AG04449 (cell line): ENCODE measurements at regions not wholly inside any gene's neighbourhood (a gene's known extent, or its start where the extent isn't known, plus 50 kb on each side); places are given as distances from the start of the nearest gene placed in this dataset.
"Not testable (repeated sequence)": the region's sequence is repeated elsewhere in the genome, so short reads cannot be mapped to it uniquely, and the experiment has no call there.

Experiments used
- CTCF ChIA-PET: fragments of 350-600 bp; formaldehyde crosslinking; extraction: SDS; loops from one replicate; lab custom pipeline; 2021; ENCODE audit warnings: antibody characterized with exemption; lab: Yijun Ruan, JAX
- POLR2A ChIA-PET: fragments of 400-600, 350-600 bp; formaldehyde crosslinking; extraction: SDS; loops from one replicate; lab custom pipeline; 2020; ENCODE audit warnings: antibody characterized with exemption, inconsistent platforms; lab: Yijun Ruan, JAX
- DNase-seq: peaks from one replicate; pipeline ENCODE4 v3.0.0-alpha.2; 2010; ENCODE audit warnings: low read depth, low spot score
- H3K4me3 ChIP-seq: 2 replicates; pipeline ENCODE4 v1.5.1; 2011; ENCODE audit warnings: low read depth, mild to moderate bottlenecking, control low read depth, low read length
- CTCF ChIP-seq: IDR thresholded peaks from one replicate; pipeline ENCODE4 v1.5.1; 2011; ENCODE audit warnings: mild to moderate bottlenecking, moderate library complexity, low read length, control low read depth, inconsistent platforms; ENCODE audit not compliant: insufficient read depth; ENCODE audit errors: missing control alignments

- POLR2A ChIA-PET: no interaction called here
- CTCF ChIA-PET: no interaction called here
- no peak for TF ChIP-seq CTCF
- no peak overlapping the region for H3K4me3 ChIP-seq
- DNase-seq: no peak
Measured at GRCh38 chr18:10148189-10148929, 234.5 kb downstream of the VAPA start.

GRCh38 chr18:10149768-10150556 is 236.1 kb downstream of the VAPA start:
- no peak overlapping the region for H3K4me3 ChIP-seq
- TF ChIP-seq CTCF: no peak
- CTCF ChIA-PET: no interaction called here
- DNase-seq: no peak
- POLR2A ChIA-PET: no interaction called here

GRCh38 chr18:10150576-10150975 is 236.8 kb downstream of the VAPA start:
- CTCF ChIA-PET, DNase-seq, POLR2A ChIA-PET: not testable (repeated sequence)

GRCh38 chr18:10152475-10152874 is 238.7 kb downstream of the VAPA start:
- DNase-seq: no peak
- ChIA-PET POLR2A (no interaction called here), CTCF (no interaction called here)
- no peak for TF ChIP-seq CTCF
- H3K4me3 ChIP-seq: no peak overlapping the region

More at GRCh38 chr18:10150576-10150975, 236.8 kb downstream of the VAPA start:
- not testable (repeated sequence) for H3K4me3 ChIP-seq

GRCh38 chr18:10153924-10154752 is 240.3 kb downstream of the VAPA start:
- no peak for TF ChIP-seq CTCF
- ChIA-PET CTCF (interaction anchor here (0.6 to 1.0 kb wide), 2 partner anchors 12 to 182 kb away, joined by 3 to 4 read pairs; no protein-coding TSS in a partner anchor), POLR2A (no interaction called here)
- H3K4me3 ChIP-seq: no peak overlapping the region
- no peak for DNase-seq

- CTCF ChIA-PET: no interaction called here
- POLR2A ChIA-PET: no interaction called here
- TF ChIP-seq CTCF: no peak
- no peak for DNase-seq
- H3K4me3 ChIP-seq: no peak overlapping the region
Measured at GRCh38 chr18:10157706-10158105, 243.9 kb downstream of the VAPA start.
